ENCODE measurements at regions not wholly inside any gene's neighbourhood (a gene's known extent, or its start where the extent isn't known, plus 50 kb on each side); places are given as distances from the start of the nearest gene placed in this dataset.

GRCh38 chr4:79850626-79851025 lies 222.4 kb downstream of the ANTXR2 start:
- DNase-seq: no peak
- H3K27me3 ChIP-seq (ENCODE audit: insufficient read depth in 3 of 3, low read length in 2 of 3): no peaks in the 10 kb centered on the region
- H3K4me3 ChIP-seq: no peak overlapping the region
- TF ChIP-seq CTCF (IDR thresholded peaks at IDR 0.05): no peak
- 27 to 49% (median 35%) methylated on average over 3 of the region's 3 CpGs for WGBS, 3 donors
- ATAC-seq: no peak
- H3K27ac ChIP-seq: no peak overlapping the region
- intact Hi-C loops (cut with DNase I): no loop called here
- H3K4me1 ChIP-seq: no peaks in the 10 kb centered on the region
- no peaks in the 10 kb centered on the region for H3K9me3 ChIP-seq
- no peaks in the 10 kb centered on the region for H3K36me3 ChIP-seq (ENCODE audit: insufficient read depth in 1 of 2, low read depth in 1 of 2)

- Histone ChIP-seq H3K27ac (no peak overlapping the region), H3K4me1 (no peaks in the 10 kb centered on the region), H3K9me3 (peaks cover 4% of the 10 kb centered on the region), H3K4me3 (no peak overlapping the region), H3K27me3 (ENCODE audit: insufficient read depth in 3 of 3, low read length in 2 of 3) (no peaks in the 10 kb centered on the region), H3K36me3 (ENCODE audit: insufficient read depth in 1 of 2, low read depth in 1 of 2) (no peaks in the 10 kb centered on the region)
- intact Hi-C loops (cut with DNase I): no loop called here
- DNase-seq (no peak), ATAC-seq (no peak)
- WGBS, 3 donors: 94 to 100% (median 95%) methylated on average over 1 of the region's 1 CpG
- no peak for TF ChIP-seq CTCF (IDR thresholded peaks at IDR 0.05)
These were observed 224.7 kb downstream of the ANTXR2 start for GRCh38 chr4:79848329-79848728.

- 87 to 94% (median 91%) methylated on average over 2 of the region's 2 CpGs for WGBS, 3 donors
- DNase-seq (no peak), ATAC-seq (no peak)
- Histone ChIP-seq H3K36me3 (ENCODE audit: insufficient read depth in 1 of 2, low read depth in 1 of 2) (no peaks in the 10 kb centered on the region), H3K27me3 (ENCODE audit: insufficient read depth in 3 of 3, low read length in 2 of 3) (no peaks in the 10 kb centered on the region), H3K27ac (no peak overlapping the region), H3K4me3 (no peak overlapping the region), H3K4me1 (no peaks in the 10 kb centered on the region), H3K9me3 (peaks cover 10% of the 10 kb centered on the region)
- no peak for TF ChIP-seq CTCF (IDR thresholded peaks at IDR 0.05)
- intact Hi-C loops (cut with DNase I): no loop called here
These were observed 225.6 kb downstream of the ANTXR2 start for GRCh38 chr4:79847411-79847810.

GRCh38 chr4:79842162-79842561 lies 230.9 kb downstream of the ANTXR2 start:
- ATAC-seq: no peak
- H3K27ac ChIP-seq: no peak overlapping the region
- TF ChIP-seq CTCF (IDR thresholded peaks at IDR 0.05): no peak

GRCh38 chr4:79833857-79834256 lies 239.2 kb downstream of the ANTXR2 start:
- Histone ChIP-seq H3K4me1 (no peaks in the 10 kb centered on the region), H3K27me3 (ENCODE audit: insufficient read depth in 3 of 3, low read length in 2 of 3) (no peaks in the 10 kb centered on the region), H3K36me3 (ENCODE audit: insufficient read depth in 1 of 2, low read depth in 1 of 2) (no peaks in the 10 kb centered on the region), H3K4me3 (no peak overlapping the region), H3K9me3 (no peaks in the 10 kb centered on the region), H3K27ac (no peak overlapping the region)
- DNase-seq (no peak), ATAC-seq (no peak)
- no peak for TF ChIP-seq CTCF (IDR thresholded peaks at IDR 0.05)
- intact Hi-C loops (cut with DNase I): no loop called here
- 40 to 64% (median 49%) methylated on average over 1 of the region's 1 CpG for whole genome bisulfite sequencing, 3 donors

More at GRCh38 chr4:79842162-79842561, 230.9 kb downstream of the ANTXR2 start:
- intact Hi-C loops (cut with DNase I): no loop called here
- no peaks in the 10 kb centered on the region for H3K36me3 ChIP-seq (ENCODE audit: insufficient read depth in 1 of 2, low read depth in 1 of 2)
- no peaks in the 10 kb centered on the region for H3K27me3 ChIP-seq (ENCODE audit: insufficient read depth in 3 of 3, low read length in 2 of 3)
- H3K4me3 ChIP-seq: no peak overlapping the region
- no peaks in the 10 kb centered on the region for H3K4me1 ChIP-seq
- peaks cover 21% of the 10 kb centered on the region for H3K9me3 ChIP-seq
- no peak for DNase-seq
